ENCODE measurements at regions not wholly inside any gene's neighbourhood (a gene's known extent, or its start where the extent isn't known, plus 50 kb on each side); places are given as distances from the start of the nearest gene placed in this dataset.
"Not testable (repeated sequence)": the region's sequence is repeated elsewhere in the genome, so short reads cannot be mapped to it uniquely, and the experiment has no call there.

DNA sequence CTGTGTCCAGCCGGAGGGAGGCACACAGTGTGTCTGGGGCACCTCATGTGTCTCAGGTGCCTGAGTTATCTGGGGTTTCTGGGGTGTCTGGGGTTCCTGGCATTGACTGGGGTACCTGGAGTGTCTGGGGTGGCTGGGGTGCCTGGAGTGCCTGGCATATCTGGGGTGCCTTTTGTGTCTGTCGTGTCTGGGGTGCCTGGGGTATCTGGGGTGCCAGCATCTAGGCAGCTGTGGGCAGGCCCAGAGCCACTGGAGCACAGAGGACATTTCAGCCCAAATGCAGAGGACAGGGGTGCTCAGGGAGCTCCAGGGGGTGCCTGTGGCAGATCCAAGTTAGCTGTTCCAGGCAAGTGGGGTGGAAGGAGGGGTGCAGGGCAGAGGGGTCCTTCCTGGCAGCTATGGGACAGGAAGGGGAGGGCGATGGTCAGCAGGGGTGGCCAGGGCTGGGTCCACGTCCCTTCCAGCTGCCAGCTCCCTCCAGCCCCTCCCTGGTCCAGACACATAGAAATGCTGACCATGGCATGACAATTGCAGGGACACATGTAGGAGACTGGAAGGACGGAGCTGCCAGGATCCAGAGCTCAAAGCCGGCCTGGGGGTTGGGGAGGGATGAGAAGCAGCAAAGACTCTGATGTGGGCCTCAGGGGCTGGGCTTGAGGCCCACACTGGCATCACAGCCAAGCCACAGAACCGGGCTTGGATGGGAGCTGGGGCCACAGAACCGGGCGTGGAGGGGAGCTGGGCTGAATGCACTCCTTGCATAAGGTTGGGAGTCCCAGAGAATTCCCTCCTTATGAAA lies 133.0 kb downstream of the BRD1 start:
- DNase-seq, result no peak

DNA sequence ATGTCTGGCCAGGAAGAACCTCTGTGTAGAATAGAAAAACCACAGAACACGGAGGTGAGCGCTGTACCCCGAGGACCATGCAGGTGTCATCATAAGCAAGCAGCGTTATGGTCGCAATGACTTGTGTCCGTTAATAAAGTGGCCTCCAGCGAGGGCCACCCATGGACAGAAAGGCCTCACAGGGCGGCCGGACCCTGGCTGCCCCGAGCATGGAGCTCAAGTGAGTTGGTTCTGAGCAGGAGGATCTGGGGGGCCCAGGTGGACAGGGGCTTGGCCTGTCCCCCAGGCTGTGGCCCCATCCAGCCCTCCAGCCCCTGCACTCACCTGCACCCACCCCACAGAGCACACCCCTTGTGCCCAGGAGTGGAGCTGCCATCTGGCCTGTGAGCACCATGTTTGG lies 133.8 kb downstream of the BRD1 start:
- DNase-seq, result no peak

DNA sequence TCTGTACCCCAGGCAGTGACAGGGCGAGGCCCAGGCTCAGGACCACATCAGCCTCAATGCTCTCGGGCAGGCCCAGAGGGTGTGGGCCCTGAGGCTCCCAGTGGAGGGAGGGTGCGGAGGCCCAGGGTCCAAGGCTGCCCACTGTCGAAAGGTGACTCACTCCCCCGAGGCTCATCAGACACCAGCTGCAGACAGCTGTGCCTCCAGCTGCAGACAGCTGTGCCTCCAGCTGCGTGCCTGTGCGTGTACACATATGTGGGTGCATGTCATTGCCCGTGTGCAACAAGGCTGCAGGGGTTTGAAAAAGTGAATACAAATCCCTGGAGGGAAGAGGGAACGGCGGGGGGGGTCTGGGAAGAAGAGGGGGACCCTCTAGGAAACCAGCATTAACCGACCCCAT lies 134.3 kb downstream of the BRD1 start:
- no peak for DNase-seq

DNA sequence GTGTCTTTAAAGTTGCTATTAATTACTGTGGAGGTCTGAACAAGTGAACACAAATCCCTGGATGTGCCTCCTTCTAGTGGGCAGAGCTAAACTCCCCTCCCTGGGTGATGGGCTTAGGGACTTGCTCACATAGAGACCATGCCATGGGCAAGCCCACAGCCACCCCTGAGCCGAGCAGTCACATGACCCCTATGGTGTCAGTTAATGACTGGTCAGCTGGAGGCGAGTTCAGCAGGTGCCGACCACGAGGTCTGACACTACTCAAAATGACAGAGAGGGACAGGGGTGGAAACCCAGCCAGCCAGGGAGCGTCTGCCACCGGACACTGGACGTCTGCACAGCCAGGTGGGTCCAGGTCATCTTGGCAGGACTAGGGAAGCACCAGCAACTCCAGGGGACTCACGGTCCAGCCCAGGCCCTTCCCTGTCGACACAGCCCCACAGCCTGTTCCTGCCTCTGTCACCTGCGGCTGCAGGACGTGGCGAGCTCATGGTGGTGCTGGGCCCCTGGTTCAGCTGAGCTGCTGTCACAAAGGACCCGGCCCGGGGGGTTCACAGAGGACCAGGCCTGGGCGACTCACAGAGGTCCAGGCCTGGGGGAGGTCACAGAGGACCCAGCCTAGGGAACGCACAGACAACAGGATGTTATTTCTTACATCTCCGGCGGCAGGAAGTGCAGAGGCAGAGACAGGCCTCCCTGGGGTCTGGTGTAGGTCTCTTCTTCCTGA lies 135.0 kb downstream of the BRD1 start:
- DNase-seq, result no peak

DNA sequence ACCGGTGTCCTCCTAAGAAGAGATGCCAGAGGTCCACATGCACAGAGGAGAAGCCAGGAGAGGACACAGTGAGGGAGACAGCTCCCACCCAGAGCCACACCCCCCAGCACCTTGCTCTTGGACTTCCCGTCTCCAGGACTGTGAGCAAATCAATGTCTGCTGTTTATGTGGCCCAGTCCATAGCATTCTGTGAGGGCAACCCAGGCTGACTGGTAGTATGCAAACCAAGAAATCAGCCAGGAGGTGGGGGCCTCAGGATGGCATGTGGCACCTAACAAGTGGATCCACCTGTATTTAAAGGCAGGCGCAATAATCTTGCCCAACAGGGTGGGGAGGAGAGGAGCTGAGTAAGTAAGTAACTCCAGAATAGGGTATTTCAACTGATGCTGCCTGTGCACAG lies 136.4 kb downstream of the BRD1 start:
- DNase-seq, result no peak

DNA sequence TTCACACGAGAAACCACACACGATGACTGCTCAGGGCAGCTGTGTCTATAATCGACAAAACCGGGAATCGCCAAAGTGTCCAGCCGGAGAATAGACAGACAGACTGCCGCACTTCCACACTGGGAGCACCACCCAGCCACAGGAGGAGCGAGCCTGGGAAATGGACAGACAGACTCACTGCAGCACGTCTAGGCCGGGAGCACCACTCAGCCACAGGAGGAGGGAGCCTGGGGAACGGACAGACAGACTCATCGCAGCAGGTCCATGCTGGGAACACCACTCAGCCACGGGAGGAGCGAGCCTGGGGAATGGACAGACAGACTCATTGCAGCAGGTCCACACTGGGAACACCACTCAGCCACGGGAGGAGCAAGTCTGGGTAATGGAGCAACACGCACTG lies 137.2 kb downstream of the BRD1 start:
- DNase-seq, result no peak

DNA sequence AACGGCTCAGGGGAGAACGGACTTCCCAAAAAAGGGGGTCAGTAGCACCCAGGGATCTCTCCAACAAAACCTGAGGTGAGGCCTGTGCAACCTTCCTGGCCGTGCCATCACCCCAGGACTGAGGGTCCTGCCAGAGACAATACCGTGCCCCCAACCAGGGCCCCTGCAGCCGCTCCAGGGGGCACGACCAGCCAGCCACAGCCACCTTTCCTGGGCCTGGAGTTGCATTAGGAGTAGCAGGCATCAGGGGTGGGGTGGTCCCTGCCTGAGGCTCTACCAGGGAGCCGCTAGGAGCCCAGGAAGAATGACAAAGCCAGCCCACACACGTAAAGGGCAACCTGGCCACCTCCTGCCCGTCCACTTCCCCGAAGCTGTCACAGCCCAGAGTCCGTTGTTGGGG lies 137.8 kb downstream of the BRD1 start:
- DNase-seq, result no peak

DNA sequence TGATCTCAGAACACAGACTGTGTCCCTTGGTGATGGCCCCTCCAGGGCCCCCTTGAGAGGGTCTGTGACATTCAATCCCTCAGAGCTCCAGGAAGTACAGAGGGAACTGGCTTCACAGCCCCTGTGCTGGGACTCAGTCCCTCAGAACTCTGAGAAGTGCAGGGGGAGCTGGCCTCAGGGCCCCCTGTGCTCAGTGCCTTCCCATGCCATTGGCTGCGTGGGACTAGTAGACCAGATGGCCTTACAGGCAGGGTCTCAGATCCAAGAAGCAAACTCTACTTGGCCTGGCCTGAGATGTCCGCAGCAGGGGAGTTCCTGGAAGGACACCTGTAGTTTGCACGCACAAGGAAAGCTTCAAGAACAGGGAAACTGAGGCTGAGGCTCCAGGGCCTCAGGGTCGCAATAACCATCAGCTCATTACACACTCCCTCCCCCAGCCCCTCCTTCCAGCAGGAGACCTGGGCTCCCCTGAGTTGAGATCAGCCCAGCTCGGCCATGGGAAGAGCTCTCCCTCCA lies 138.4 kb downstream of the BRD1 start:
- DNase-seq, result no peak

DNA sequence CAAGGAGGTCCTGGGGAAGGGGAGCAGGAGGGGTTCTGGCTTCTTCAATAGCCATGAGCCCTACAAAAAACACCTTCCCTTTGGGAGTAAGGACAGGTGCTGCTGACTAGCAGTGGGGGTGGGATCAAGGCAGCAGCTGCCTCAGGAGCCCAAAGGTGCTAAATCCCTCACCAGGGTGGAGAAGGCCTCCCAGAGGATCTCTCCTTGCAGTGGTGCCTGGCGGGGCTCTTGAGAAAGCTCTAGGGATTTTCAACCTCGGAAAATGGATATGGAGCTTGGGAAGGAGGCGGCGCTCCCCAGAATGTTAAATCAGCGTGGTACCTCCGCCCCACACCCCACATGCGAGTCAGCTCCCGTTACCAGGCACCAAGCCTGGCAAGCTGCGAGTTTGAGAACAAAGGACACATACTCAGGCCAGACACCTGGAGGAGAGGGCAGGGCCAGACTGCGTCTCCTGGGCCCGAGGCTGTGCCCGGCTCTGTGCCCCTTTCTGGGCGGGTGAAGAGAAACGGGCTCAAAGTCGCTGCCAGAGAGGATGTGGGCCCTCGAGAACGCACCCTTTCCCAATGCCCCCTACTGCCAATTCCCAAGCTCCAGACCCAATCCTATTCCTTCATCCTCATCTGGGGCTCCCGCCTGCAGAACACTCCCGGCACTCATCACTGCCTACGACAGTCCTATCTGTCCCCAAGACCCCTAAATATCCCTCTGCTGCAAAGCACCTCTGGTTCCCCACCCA lies 139.0 kb downstream of the BRD1 start:
- DNase-seq, result no peak

DNA sequence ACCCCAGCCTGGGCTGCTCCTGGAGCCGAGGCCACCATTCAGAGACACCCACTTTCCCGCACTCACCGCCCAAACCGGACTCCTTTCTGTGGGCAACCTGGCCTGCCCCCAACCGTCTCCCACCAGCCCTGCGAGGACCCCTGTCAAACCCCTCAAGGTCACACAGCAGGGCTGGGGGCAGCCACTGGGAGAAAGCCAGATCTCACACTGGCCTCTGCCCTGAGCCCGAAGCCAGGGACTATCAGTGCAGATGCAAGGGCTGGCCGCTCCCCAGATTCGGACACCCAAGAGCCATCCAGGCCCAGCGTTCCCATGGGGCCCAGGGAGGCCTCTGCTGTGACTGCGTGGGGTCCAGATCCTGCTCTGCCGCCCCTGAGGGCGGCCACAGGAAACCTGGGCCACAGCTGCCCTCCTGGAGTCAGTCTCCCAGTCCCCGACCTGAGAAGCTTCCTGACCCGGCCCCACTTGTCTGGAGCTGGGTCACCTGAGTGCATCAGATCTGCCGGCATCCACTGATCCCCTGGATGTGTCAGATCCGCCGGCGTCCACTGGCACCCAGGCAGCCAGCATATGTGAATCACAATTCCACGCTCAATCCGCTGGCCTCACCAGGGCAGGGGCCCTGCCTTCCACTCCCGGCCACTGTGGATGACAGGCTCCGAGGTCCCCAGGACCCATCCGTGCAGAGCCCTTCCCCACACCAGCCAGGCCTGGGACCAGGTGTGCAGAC lies 139.7 kb downstream of the BRD1 start:
- no peak for DNase-seq

DNA sequence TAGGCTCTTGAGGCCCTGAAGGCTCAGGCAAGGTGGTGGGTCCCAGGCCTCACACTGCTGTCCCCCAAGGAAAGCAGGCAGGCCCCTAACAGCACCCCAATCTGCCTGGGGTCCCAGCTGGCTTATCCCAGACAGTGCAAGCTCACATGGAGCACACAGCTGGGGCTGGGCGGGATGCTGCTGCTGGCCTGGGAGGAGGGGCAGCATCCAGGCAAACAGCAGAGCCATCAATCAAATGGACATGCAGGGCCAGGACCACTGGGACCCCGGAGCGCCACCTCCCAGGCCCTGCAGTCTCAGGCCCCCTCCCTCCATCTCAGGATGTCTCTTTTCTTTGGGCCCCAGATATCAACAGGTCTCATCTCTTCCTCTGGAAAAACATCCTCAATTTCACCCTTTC lies 140.3 kb downstream of the BRD1 start:
- no peak for DNase-seq

DNA sequence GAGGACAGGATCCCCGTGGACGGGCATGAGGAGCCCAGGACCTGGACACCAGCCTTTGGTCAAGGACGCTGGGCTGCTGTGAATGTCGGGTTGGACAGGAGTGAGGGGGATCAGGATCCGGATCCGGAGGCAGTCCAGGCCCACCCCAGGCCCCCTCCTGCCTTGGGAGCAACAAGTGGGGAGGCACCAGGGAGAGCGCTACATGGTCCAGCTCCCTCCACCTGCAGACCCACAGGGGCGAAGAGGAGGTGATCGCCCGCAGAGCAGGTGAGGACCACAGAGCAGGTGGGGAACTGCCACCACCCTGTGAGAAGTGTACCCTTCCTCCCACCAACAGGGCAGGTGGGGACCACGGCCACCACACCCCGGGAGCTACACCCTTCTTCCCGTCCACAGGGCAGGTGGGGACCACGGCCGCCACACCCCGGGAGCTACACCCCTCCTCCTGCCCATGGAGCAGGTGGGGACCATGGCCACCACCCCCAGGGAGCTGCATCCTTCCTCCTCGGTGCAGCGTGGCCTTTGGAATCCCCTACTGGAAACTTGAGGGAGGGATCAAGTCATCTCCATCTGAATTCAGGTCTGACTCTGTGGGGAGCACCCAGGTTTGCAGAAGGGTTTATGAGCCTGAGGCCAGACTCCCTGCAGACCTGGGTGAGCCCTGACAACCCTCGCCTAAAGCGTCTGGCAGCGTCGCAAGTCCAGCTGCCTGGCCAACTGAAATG lies 141.0 kb downstream of the BRD1 start:
- no peak for DNase-seq

DNA sequence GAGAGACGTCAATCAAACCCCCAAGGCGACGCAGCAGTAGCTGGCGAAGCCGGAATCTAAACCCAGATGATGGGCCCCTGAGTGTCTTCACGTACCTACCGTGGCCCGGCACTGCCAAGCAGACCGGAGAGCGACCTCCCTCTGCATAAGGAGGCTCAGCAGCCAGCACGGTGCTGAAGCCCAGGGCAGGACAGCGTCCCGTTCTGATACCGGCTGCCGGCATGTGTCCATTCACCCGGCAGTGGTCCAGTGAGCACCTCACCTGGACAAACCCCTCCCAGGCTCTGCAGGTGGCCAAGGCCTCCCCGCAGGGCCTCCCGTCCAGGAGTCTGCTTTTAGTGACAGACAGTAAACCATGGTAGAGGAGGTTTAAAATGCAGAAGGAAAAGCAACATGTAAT lies 142.0 kb downstream of the BRD1 start:
- DNase-seq, result no peak

DNA sequence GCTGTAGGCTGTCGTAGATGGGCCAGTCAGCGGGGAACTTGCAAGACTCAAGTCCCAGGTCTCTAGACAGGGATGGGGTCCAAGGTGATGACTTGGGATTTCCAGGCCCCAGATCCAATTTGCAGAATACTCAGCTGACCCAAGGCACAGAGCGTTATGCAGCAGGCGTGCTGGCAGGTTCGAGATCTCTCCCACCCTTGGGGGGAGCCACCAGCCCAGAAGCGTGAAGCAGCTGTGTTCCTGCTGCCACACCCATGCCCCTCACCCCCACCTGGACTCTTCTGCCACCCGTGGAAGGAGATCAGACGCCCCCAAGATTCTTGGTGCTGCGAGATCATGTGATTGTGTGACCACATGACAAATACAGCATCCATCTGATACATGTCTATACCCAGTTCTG lies 142.6 kb downstream of the BRD1 start:
- DNase-seq, result no peak

DNA sequence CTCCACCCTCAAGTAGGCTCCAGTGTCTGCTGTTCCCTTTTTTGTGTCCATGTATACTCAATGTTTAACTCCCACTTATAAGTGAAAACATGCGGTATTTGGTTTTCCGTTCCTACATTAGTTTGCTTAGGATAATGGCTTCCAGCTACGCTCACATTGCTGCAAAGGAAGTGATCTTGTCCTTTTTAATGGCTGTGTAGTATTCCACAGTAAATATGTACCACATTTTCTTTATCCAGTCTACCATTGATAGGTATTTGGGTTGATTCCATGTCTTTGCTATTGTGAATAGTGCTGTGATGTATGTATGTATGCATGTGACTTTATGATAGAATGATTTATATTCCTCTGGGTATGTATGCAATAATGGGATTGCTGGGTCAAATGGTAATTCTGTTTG lies 144.6 kb downstream of the BRD1 start:
- no peak for DNase-seq

DNA sequence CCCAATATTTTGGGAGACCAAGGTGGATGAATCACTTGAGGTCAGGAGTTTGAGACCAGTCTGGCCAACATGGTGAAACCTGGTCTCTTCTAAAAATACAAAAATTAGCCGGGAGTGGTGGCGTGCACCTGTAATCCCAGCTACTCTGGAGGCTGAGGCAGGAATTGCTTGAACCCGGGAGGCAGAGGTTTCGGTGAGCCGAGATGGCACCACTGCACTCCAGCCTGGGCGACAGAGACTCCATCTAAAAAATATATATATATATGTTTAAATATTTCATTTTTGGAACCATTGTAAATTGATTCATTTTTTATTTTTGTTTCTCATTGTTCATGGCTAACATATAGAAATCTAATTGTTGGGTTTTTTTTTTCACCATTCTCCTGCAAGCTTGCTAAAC lies 146.9 kb downstream of the BRD1 start:
- DNase-seq, result not testable (repeated sequence)

DNA sequence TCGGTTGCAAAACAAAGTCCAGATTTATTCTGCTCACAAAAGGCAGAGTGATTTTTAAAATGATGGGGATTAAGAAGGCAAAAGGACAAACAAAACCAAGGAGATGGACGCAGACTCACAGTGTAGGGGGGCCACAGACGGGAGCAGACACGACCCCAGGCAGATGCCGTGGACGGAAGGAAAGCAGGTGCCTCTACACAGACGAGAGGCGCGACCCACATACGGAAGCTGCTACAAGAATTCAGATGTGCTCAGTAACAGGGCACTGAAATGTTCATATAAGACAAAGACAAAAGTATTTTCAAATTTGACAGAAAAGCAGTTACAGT lies 148.9 kb downstream of the BRD1 start:
- DNase-seq, result no peak

DNA sequence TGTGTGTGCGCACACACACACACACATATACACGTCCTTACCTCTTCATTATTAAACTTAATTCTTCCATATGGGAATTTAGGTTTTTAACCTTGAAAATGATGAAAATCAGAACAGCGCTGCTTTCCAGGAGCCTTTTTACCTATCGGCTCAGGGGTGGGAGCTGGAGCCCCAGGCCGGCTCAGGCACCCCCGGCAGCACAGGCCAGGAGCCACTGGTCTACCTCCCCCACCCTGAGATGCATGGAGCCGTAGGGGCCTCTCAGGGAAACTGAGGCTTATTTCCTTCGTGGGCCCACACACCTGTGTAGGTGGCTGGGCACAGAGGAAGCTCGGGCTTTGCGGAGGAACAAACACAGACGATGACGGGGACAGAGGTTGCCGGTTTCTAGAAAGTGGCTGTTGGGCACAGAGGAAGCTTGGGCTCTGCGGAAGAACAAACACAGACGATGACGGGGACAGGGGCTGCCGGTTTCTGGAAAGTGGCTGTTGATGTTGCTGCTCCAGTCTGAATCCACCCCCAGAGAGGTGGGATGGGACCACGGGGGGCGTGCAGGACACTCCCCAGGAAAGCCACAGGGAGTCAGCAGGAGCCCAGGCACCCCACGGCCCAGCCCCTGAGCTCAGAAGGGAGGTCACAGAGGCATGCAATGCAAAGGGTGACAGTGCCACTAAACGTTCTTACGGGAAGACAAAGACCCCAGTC lies 149.4 kb downstream of the BRD1 start:
- no peak for DNase-seq

DNA sequence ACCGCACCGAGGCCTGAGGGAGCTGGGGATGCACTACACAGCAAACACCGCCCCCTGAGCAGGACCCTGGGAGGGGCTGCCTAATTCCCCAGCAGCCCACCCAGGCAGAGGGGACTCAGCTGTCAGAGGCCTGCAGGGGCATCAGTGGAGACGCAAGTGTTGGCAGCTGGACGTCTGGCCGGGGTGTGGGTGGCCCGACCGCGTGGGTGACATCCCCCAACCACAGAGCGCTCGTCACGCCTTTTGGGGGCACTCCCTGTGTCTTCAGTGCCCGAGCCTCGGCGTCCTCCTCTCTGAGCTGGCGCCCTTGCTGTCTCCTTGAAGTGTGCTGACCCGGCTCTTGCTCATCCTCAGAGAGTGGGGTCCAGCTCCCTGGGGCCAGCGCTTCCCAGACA lies 150.2 kb downstream of the BRD1 start:
- no peak for DNase-seq

DNA sequence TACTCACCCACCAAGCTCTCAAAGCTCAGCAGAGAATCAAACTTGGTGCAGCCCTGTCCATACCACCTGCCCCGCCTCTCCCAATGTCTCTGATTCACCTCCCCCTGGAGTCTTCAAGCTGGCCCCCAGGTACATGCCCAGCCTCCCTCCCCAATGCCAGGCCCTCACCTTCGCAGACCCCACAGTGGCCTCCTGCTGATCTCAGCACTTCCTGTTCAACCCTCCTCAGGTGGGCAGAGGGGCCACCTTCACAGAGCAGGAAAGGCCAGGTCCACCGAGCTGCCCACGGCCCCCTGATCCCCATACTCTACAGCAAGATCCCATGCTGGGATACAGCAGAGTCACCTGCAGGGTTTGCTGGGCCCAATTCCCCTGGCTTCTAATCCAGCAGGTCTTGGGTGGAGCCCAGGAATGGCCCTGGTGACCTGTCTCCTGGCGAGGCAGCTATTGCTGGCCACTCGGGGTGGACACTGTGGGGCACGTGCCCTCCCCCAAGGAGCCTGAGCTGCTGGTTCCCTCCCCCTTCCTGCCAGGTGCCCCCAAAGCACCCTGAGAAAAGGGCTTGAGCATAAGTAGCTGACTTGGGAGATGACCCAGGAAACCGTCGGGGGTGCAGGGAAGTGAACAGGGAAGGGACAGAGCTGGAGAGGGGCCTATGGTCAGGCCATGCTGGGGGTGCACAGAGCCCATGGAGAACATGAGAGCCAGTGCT lies 150.7 kb downstream of the BRD1 start:
- no peak for DNase-seq

DNA sequence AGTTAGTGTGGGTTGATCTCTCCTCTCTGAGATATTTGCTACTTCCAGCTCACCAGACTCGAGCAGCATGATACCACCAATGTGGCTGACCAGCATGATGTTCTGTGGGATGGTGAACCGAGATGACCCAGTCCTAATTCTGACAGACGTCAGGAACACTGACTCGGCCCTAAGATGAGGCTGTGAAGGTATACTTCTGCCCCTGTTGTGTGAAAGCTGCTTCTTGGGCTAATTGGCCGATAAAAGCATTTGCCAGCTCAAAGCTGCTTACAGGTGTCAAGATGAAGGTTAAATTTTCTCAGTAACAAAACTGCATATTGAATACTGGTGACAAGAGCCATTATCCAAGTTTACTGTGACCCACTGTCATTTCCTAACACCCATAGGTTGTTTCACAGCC lies 151.4 kb downstream of the BRD1 start:
- no peak for DNase-seq

All from NCI-H1417 treated with DMSO at 0.1 percent for 48 hours (cell line).